Hematopoietic multipotent progenitor cell treated with erythropoietin and hydrocortisone succinate and interleukin-3 and kit ligand, for 17 days (in vitro differentiated cells): ENCODE measurements at regions not wholly inside any gene's neighbourhood (a gene's known extent, or its start where the extent isn't known, plus 50 kb on each side); places are given as distances from the start of the nearest gene placed in this dataset.
"Not testable (repeated sequence)": the region's sequence is repeated elsewhere in the genome, so short reads cannot be mapped to it uniquely, and the experiment has no call there.

ENCODE experiments used
- DNase-seq: peaks from one replicate; pipeline ENCODE4 v3.0.0-alpha.2; 2015; ENCODE audit warnings: low spot score

GRCh38 chr4:138439143-138439581, 197.0 kb upstream of the SLC7A11 start:
- DNase-seq: no peak

GRCh38 chr4:138438608-138439007, 196.5 kb upstream of the SLC7A11 start:
- DNase-seq: no peak

GRCh38 chr4:138437263-138437851, 195.2 kb upstream of the SLC7A11 start:
- DNase-seq: no peak

- not testable (repeated sequence) for DNase-seq
These were observed 193.6 kb upstream of the SLC7A11 start for GRCh38 chr4:138435733-138436132.

- not testable (repeated sequence) for DNase-seq
These were observed 192.9 kb upstream of the SLC7A11 start for GRCh38 chr4:138435046-138435445.

- DNase-seq: no peak
These were observed 186.5 kb upstream of the SLC7A11 start for GRCh38 chr4:138428611-138429010.

- no peak for DNase-seq
These were observed 184.6 kb upstream of the SLC7A11 start for GRCh38 chr4:138426786-138427185.

GRCh38 chr4:138420471-138420870, 178.3 kb upstream of the SLC7A11 start:
- no peak for DNase-seq

GRCh38 chr4:138414202-138414601, 172.1 kb upstream of the SLC7A11 start:
- DNase-seq: no peak

GRCh38 chr4:138413273-138413672, 171.1 kb upstream of the SLC7A11 start:
- no peak for DNase-seq

GRCh38 chr4:138412847-138413246, 170.7 kb upstream of the SLC7A11 start:
- no peak for DNase-seq

GRCh38 chr4:138410266-138410665, 168.1 kb upstream of the SLC7A11 start:
- DNase-seq: no peak

GRCh38 chr4:138409670-138410069, 167.5 kb upstream of the SLC7A11 start:
- no peak for DNase-seq

GRCh38 chr4:138408758-138409157, 166.6 kb upstream of the SLC7A11 start:
- no peak for DNase-seq

GRCh38 chr4:138407329-138407728, 165.2 kb upstream of the SLC7A11 start:
- no peak for DNase-seq

GRCh38 chr4:138406876-138407275, 164.7 kb upstream of the SLC7A11 start:
- DNase-seq: no peak

GRCh38 chr4:138405934-138406567, 163.9 kb upstream of the SLC7A11 start:
- no peak for DNase-seq

- no peak for DNase-seq
These were observed 163.3 kb upstream of the SLC7A11 start for GRCh38 chr4:138405466-138405891.

GRCh38 chr4:138404801-138405200, 162.7 kb upstream of the SLC7A11 start:
- no peak for DNase-seq

GRCh38 chr4:138404251-138404650, 162.1 kb upstream of the SLC7A11 start:
- DNase-seq: no peak

GRCh38 chr4:138401334-138401733, 159.2 kb upstream of the SLC7A11 start:
- no peak for DNase-seq

GRCh38 chr4:138400543-138400942, 158.4 kb upstream of the SLC7A11 start:
- DNase-seq: no peak

- no peak for DNase-seq
These were observed 157.9 kb upstream of the SLC7A11 start for GRCh38 chr4:138400066-138400465.

- no peak for DNase-seq
These were observed 156.9 kb upstream of the SLC7A11 start for GRCh38 chr4:138399081-138399480.
